HCT116 (cell line): ENCODE measurements at regions not wholly inside any gene's neighbourhood (a gene's known extent, or its start where the extent isn't known, plus 50 kb on each side); places are given as distances from the start of the nearest gene placed in this dataset.

Experiments used
- ATAC-seq: fragments of 200-7000 bp; cut with Tn5 transposase; 2 replicates; pipeline ENCODE4 v1.9.1; 2020; ENCODE audit warnings: mild to moderate bottlenecking, moderate library complexity
- BruUV-seq: library from RNA; stranded (reverse); fragments of 400-500 nt; replicated peaks from 2 replicates; lab custom pipeline; 2021; lab: Mats Ljungman, UMichigan
- CTCF ChIA-PET: fragments of 300-600 bp; sonication (Branson Sonifier 250); formaldehyde crosslinking; loops from one replicate; lab custom pipeline; 2021; ENCODE audit warnings: antibody characterized with exemption; lab: Charles Lee
- POLR2A ChIA-PET: fragments of 300-600, 350-600 bp; sonication (Branson Sonifier 250); formaldehyde crosslinking; loops from one replicate; lab custom pipeline; 2021; ENCODE audit warnings: antibody characterized with exemption; lab: Charles Lee
- RAD21 ChIA-PET, 2 experiments: fragments of 300-600 bp; sonication (Branson Sonifier 250); formaldehyde crosslinking; loops; one replicate each; lab custom pipeline; 2023; ENCODE audit warnings: low total read pairs in 2 of 2; ENCODE audit not compliant: uncharacterized antibody in 2 of 2, unreplicated experiment in 2 of 2, low non-redundant PET in 1 of 2; lab: Charles Lee
- DNase-seq: peaks from one replicate; pipeline ENCODE4 v3.0.0-alpha.2; 2010; ENCODE audit warnings: low read depth, low spot score
- H2AFZ ChIP-seq: fragments of 200-600 bp; shearing (Covaris generic), sonication (generic); 2 replicates; pipeline ENCODE4 v1.6.1; 2017; ENCODE audit warnings: low read depth, mixed run types, mixed read lengths, antibody characterized with exemption, low read length; ENCODE audit not compliant: poor library complexity, severe bottlenecking
- H3K27ac ChIP-seq: 2 replicates; pipeline ENCODE4 v1.5.1; 2012; ENCODE audit warnings: low read depth, low read length
- H3K27me3 ChIP-seq: fragments of 200-600 bp; sonication (generic); 2 replicates; pipeline ENCODE4 v1.6.1; 2016; ENCODE audit warnings: mixed run types, low read length, mixed read lengths; ENCODE audit not compliant: insufficient read depth
- H3K36me3 ChIP-seq, 2 experiments: fragments of 200-500 bp in 1 of 2; fragments of 200-600 bp in 1 of 2; sonication (Bioruptor generic) in 1 of 2; sonication (generic) in 1 of 2; 2 replicates each; pipeline versions ENCODE4 v1.5.1 to v1.6.1; 2014 to 2016; ENCODE audit warnings: low read length in 2 of 2, inconsistent platforms in 1 of 2, mixed read lengths in 1 of 2, mixed run types in 1 of 2; ENCODE audit not compliant: insufficient read depth in 2 of 2, control insufficient read depth in 1 of 2
- H3K4me1 ChIP-seq, 2 experiments: fragments of 200-600 bp in 1 of 2; sonication (generic) in 1 of 2; 2 replicates each; pipeline versions ENCODE4 v1.5.1 to v1.6.1; 2012 to 2017; ENCODE audit warnings: low read length in 2 of 2, inconsistent platforms in 1 of 2, mild to moderate bottlenecking in 1 of 2, mixed read lengths in 1 of 2, mixed run types in 1 of 2, moderate library complexity in 1 of 2; ENCODE audit not compliant: insufficient read depth in 2 of 2, control insufficient read depth in 1 of 2
- H3K4me2 ChIP-seq: fragments of 200-600 bp; sonication (generic); 2 replicates; pipeline ENCODE4 v1.6.1; 2017; ENCODE audit warnings: mixed run types, low read length, mixed read lengths
- H3K4me3 ChIP-seq, 2 experiments: fragments of 200-600 bp in 1 of 2; sonication (generic) in 1 of 2; replicated peaks in 1 of 2; 2 replicates each; pipeline ENCODE4 v1.5.1; 2011 to 2016; ENCODE audit warnings: low read length in 2 of 2, control low read depth in 1 of 2, low read depth in 1 of 2, mild to moderate bottlenecking in 1 of 2, mixed read lengths in 1 of 2, mixed run types in 1 of 2
- H3K79me2 ChIP-seq: fragments of 200-600 bp; sonication (generic); 2 replicates; pipeline ENCODE4 v1.6.1; 2017; ENCODE audit warnings: mild to moderate bottlenecking, mixed run types, low read length, moderate library complexity, mixed read lengths; ENCODE audit not compliant: insufficient read depth
- H3K9ac ChIP-seq: fragments of 200-600 bp; sonication (generic); 2 replicates; pipeline ENCODE4 v1.6.1; 2016; ENCODE audit warnings: low read length, mixed read lengths
- H3K9me2 ChIP-seq: fragments of 200-600 bp; sonication (generic), shearing (Covaris generic); 2 replicates; pipeline ENCODE4 v1.6.1; 2017; ENCODE audit warnings: mixed run types, mild to moderate bottlenecking, moderate library complexity; ENCODE audit not compliant: insufficient read depth
- H3K9me3 ChIP-seq, 2 experiments: fragments of 200-500 bp in 1 of 2; fragments of 200-600 bp in 1 of 2; sonication (Bioruptor generic) in 1 of 2; sonication (generic) in 1 of 2; 2 replicates each; pipeline ENCODE4 v1.6.1; 2014 to 2017; ENCODE audit warnings: low read length in 2 of 2, mixed read lengths in 2 of 2, inconsistent platforms in 1 of 2, low read depth in 1 of 2, mild to moderate bottlenecking in 1 of 2, mixed run types in 1 of 2, moderate library complexity in 1 of 2; ENCODE audit not compliant: control insufficient read depth in 1 of 2, insufficient read depth in 1 of 2
- H4K20me1 ChIP-seq: fragments of 200-600 bp; sonication (generic), shearing (Covaris generic); 2 replicates; pipeline ENCODE4 v1.6.1; 2017; ENCODE audit warnings: mixed run types, mild to moderate bottlenecking, moderate library complexity; ENCODE audit not compliant: insufficient read depth
- CBX3 ChIP-seq: IDR thresholded peaks from 2 replicates; pipeline ENCODE4 v1.6.1; 2012; ENCODE audit warnings: low read depth
- ELF1 ChIP-seq: IDR thresholded peaks from 2 replicates; pipeline ENCODE4 v1.6.1; 2012; ENCODE audit warnings: low read depth, borderline replicate concordance
- FOSL1 ChIP-seq: IDR thresholded peaks from 2 replicates; pipeline ENCODE4 v1.6.1; 2012; ENCODE audit warnings: low read depth
- JUND ChIP-seq: IDR thresholded peaks from 2 replicates; pipeline ENCODE4 v1.6.1; 2012
- POLR2A ChIP-seq: IDR thresholded peaks from 2 replicates; pipeline ENCODE4 v1.7.0; 2011; ENCODE audit warnings: borderline replicate concordance; ENCODE audit not compliant: insufficient read depth, insufficient read length; ENCODE audit errors: extremely low read depth
- SP1 ChIP-seq: IDR thresholded peaks from 2 replicates; pipeline ENCODE4 v1.6.1; 2012; ENCODE audit warnings: low read depth
- SRF ChIP-seq: IDR thresholded peaks from 2 replicates; pipeline ENCODE4 v1.6.1; 2012; ENCODE audit warnings: low read depth
- ZFX ChIP-seq: fragments of 450-650 bp; IDR thresholded peaks from 2 replicates; pipeline ENCODE4 v1.6.1; 2017
- ZNF274 ChIP-seq: fragments of 200-500 bp; sonication (Bioruptor generic); IDR thresholded peaks from 2 replicates; pipeline ENCODE4 v1.6.1; 2014; ENCODE audit warnings: mild to moderate bottlenecking, low read depth, low read length, inconsistent platforms
- intact Hi-C: fragments of 100-400 bp; cut with micrococcal nuclease; formaldehyde crosslinking; loops from 2 replicates; pipeline ENCODE4 v1.10.0; 2022
- TF ChIP-seq, protein P1 (sequence below): IDR thresholded peaks from 2 replicates; pipeline ENCODE4 v1.6.1; 2012
- TF ChIP-seq, protein P2 (sequence below): IDR thresholded peaks from 2 replicates; pipeline ENCODE4 v1.6.1; 2012
- TF ChIP-seq, protein P3 (sequence below), 3 experiments: fragments of 200-600 bp in 1 of 3; sonication (generic) in 1 of 3; IDR thresholded peaks in 2 of 3; conservative IDR thresholded peaks in 1 of 3; 2 replicates each; pipeline ENCODE4 v1.5.1; 2012 to 2017; ENCODE audit warnings: low read depth in 2 of 3, low read length in 2 of 3, antibody characterized with exemption in 1 of 3, borderline replicate concordance in 1 of 3, control low read depth in 1 of 3, mild to moderate bottlenecking in 1 of 3, mixed read lengths in 1 of 3, mixed run types in 1 of 3, moderate library complexity in 1 of 3; ENCODE audit not compliant: insufficient read depth in 1 of 3
- TF ChIP-seq, protein P4 (sequence below): IDR thresholded peaks from 2 replicates; pipeline ENCODE4 v1.6.1; 2012; ENCODE audit warnings: low read depth

DNA sequence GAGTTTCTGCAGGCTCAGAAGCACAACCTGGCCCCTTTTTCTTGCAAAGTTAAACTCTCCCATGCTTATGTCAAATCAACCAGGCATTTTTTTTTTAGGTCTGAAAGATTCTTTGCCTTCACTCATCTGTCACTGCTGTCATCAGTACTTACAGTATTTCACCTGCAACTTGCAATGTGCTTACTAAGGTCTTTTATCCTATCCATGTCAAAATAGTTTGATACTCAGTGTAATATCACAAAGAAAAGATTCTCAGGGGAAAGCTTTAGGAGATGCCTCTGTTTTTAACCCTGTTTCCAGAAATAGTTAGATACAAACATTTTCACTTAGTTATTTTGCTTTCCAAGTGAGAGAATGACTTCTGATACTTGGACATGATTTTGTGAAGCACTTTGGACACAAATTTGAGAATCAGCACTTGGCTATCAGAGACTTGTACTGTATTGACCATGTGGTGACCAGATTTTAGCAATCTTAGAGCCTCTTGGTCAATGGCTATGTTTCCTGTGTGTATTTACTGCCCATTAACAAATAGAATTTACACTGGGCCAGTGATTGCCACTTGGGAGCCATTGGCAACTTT lies 428.2 kb downstream of the IRX1 start:
- Histone ChIP-seq H3K9me2 (no peaks in the 10 kb centered on the region), H3K27me3 (no peaks in the 10 kb centered on the region), H3K27ac (no peak overlapping the region), H3K4me1 (no peaks in the 10 kb centered on the region), H3K79me2 (no peaks in the 10 kb centered on the region), H3K9me3 (peaks cover 11 to 13% of the 10 kb centered on the region in 2 experiments; a peak in 2 of 4 replicates), H3K36me3 (no peaks in the 10 kb centered on the region), H3K4me3 (no peak overlapping the region), H4K20me1 (no peaks in the 10 kb centered on the region), H3K4me2 (no peak overlapping the region), H3K9ac (no peak overlapping the region), H2AFZ (no peak overlapping the region)
- intact Hi-C loops = no loop called here
- ATAC-seq = no peak
- no peak for TF ChIP-seq SP1
- TF ChIP-seq POLR2A = no peak
- no peak for TF ChIP-seq JUND
- TF ChIP-seq ZNF274 = no peak
- TF ChIP-seq, protein P1, sequence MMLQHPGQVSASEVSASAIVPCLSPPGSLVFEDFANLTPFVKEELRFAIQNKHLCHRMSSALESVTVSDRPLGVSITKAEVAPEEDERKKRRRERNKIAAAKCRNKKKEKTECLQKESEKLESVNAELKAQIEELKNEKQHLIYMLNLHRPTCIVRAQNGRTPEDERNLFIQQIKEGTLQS = no peak
- TF ChIP-seq SRF = no peak
- TF ChIP-seq ZFX = no peak
- ChIA-PET POLR2A (no interaction called here), CTCF (no interaction called here), RAD21 (no interaction called here)
- BruUV-seq = no TSS peak
- no peak for DNase-seq

DNA sequence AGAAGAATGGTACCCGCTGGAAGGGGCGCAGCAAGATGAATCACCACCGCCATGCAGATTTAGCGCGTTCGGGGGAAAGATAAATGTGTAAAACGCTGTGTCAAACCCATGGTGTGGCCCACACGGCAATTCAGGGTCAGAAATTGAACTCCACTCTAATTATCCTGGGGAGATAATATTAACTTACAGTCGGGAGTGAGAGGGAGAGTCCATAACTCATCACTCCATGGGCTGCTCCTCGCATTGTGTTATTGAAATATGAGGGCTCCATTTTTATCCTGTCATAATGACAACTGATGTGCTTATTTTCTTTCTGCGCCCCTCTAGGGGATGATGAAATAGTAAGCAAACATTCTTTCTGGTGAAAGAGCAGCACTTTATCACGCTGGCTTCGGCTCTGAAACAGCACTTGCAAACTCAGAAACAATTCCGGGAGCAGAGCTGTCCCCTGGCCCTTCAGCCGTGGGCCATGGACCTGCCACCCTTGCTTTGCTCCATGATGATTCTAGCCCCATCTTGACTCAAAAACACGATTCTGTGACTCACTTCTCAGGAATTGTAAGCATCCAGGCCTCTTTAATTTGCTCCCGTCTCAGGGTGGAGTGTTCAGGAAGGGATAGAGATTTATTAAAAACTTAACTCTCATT lies 431.6 kb downstream of the IRX1 start:
- Histone ChIP-seq H3K4me3 (no peak overlapping the region), H3K9ac (no peak overlapping the region), H3K9me3 (peaks cover 18 to 22% of the 10 kb centered on the region in 2 experiments; a peak in 2 of 4 replicates), H3K27ac (no peak overlapping the region), H3K36me3 (no peaks in the 10 kb centered on the region), H3K9me2 (no peaks in the 10 kb centered on the region), H3K4me2 (no peak overlapping the region), H3K79me2 (no peaks in the 10 kb centered on the region), H2AFZ (no peak overlapping the region), H4K20me1 (no peaks in the 10 kb centered on the region), H3K4me1 (no peaks in the 10 kb centered on the region), H3K27me3 (no peaks in the 10 kb centered on the region)
- ChIA-PET CTCF (no interaction called here), RAD21 (no interaction called here), POLR2A (no interaction called here)
- no TSS peak for BruUV-seq
- intact Hi-C loops = no loop called here
- DNase-seq (no peak), ATAC-seq (no peak)
- TF ChIP-seq SP1 (no peak), CBX3 (no peak), ELF1 (no peak), FOSL1 (no peak)
- TF ChIP-seq, protein P2, sequence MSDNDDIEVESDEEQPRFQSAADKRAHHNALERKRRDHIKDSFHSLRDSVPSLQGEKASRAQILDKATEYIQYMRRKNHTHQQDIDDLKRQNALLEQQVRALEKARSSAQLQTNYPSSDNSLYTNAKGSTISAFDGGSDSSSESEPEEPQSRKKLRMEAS = no peak
- TF ChIP-seq, protein P3, sequence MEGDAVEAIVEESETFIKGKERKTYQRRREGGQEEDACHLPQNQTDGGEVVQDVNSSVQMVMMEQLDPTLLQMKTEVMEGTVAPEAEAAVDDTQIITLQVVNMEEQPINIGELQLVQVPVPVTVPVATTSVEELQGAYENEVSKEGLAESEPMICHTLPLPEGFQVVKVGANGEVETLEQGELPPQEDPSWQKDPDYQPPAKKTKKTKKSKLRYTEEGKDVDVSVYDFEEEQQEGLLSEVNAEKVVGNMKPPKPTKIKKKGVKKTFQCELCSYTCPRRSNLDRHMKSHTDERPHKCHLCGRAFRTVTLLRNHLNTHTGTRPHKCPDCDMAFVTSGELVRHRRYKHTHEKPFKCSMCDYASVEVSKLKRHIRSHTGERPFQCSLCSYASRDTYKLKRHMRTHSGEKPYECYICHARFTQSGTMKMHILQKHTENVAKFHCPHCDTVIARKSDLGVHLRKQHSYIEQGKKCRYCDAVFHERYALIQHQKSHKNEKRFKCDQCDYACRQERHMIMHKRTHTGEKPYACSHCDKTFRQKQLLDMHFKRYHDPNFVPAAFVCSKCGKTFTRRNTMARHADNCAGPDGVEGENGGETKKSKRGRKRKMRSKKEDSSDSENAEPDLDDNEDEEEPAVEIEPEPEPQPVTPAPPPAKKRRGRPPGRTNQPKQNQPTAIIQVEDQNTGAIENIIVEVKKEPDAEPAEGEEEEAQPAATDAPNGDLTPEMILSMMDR (IDR thresholded peaks at IDR 0.05 in 2 of 3, conservative IDR thresholded peaks at IDR 0.05 in 1 of 3; ENCODE audit: borderline replicate concordance in 1 of 3, insufficient read depth in 1 of 3, low read depth in 2 of 3, low read length in 2 of 3) = no peak
- TF ChIP-seq, protein P4, sequence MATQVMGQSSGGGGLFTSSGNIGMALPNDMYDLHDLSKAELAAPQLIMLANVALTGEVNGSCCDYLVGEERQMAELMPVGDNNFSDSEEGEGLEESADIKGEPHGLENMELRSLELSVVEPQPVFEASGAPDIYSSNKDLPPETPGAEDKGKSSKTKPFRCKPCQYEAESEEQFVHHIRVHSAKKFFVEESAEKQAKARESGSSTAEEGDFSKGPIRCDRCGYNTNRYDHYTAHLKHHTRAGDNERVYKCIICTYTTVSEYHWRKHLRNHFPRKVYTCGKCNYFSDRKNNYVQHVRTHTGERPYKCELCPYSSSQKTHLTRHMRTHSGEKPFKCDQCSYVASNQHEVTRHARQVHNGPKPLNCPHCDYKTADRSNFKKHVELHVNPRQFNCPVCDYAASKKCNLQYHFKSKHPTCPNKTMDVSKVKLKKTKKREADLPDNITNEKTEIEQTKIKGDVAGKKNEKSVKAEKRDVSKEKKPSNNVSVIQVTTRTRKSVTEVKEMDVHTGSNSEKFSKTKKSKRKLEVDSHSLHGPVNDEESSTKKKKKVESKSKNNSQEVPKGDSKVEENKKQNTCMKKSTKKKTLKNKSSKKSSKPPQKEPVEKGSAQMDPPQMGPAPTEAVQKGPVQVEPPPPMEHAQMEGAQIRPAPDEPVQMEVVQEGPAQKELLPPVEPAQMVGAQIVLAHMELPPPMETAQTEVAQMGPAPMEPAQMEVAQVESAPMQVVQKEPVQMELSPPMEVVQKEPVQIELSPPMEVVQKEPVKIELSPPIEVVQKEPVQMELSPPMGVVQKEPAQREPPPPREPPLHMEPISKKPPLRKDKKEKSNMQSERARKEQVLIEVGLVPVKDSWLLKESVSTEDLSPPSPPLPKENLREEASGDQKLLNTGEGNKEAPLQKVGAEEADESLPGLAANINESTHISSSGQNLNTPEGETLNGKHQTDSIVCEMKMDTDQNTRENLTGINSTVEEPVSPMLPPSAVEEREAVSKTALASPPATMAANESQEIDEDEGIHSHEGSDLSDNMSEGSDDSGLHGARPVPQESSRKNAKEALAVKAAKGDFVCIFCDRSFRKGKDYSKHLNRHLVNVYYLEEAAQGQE = no peak
